Stimulated activated CD4-positive, alpha-beta T cell treated with anti-CD3 and anti-CD28 coated beads, Interleukin-15, amount 100 ng/mL, for 24 hours (primary cell): ENCODE measurements at regions not wholly inside any gene's neighbourhood (a gene's known extent, or its start where the extent isn't known, plus 50 kb on each side); places are given as distances from the start of the nearest gene placed in this dataset.
A peak's percentile ranks its signal among the peaks of the same experiment; 100 is the strongest.
"Not testable (repeated sequence)": the region's sequence is repeated elsewhere in the genome, so short reads cannot be mapped to it uniquely, and the experiment has no call there.

ENCODE experiments used
- DNase-seq: peaks from one replicate; pipeline ENCODE4 v3.0.0-alpha.2; 2020

- DNase-seq: no peak
These were observed 61.2 kb downstream of the VIP start for GRCh38 chr6:152811785-152812184.

- DNase-seq: no peak
These were observed 64.8 kb downstream of the VIP start for GRCh38 chr6:152815230-152815872.

GRCh38 chr6:152816055-152816454 is 65.5 kb downstream of the VIP start:
- no peak for DNase-seq

GRCh38 chr6:152821525-152821924 is 70.9 kb downstream of the VIP start:
- no peak for DNase-seq

- DNase-seq: no peak
These were observed 74.1 kb downstream of the VIP start for GRCh38 chr6:152824666-152825065.

GRCh38 chr6:152828431-152828830 is 77.8 kb downstream of the VIP start:
- no peak for DNase-seq

- not testable (repeated sequence) for DNase-seq
These were observed 83.8 kb downstream of the VIP start for GRCh38 chr6:152834366-152834765.

GRCh38 chr6:152836523-152836922 is 85.9 kb downstream of the VIP start:
- no peak for DNase-seq

GRCh38 chr6:152845421-152845820 is 94.8 kb downstream of the VIP start:
- DNase-seq: no peak

- no peak for DNase-seq
These were observed 96.2 kb downstream of the VIP start for GRCh38 chr6:152846825-152847224.

GRCh38 chr6:152848919-152849318 is 98.3 kb downstream of the VIP start:
- no peak for DNase-seq

- DNase-seq: no peak
These were observed 103.6 kb downstream of the VIP start for GRCh38 chr6:152854086-152854795.

- no peak for DNase-seq
These were observed 107.5 kb downstream of the VIP start for GRCh38 chr6:152858141-152858540.

GRCh38 chr6:152859225-152859624 is 108.6 kb downstream of the VIP start:
- DNase-seq: no peak

GRCh38 chr6:152863618-152864326 is 113.2 kb downstream of the VIP start:
- peak; percentile 74 for DNase-seq

- no peak for DNase-seq
These were observed 108.6 kb downstream of the FBXO5 start for GRCh38 chr6:152874267-152874666.

- no peak for DNase-seq
These were observed 107.8 kb downstream of the FBXO5 start for GRCh38 chr6:152874846-152875568.

GRCh38 chr6:152879681-152880080 is 103.2 kb downstream of the FBXO5 start:
- DNase-seq: no peak

GRCh38 chr6:152893187-152893586 is 89.7 kb downstream of the FBXO5 start:
- no peak for DNase-seq

- DNase-seq: no peak
These were observed 85.9 kb downstream of the FBXO5 start for GRCh38 chr6:152896923-152897322.

GRCh38 chr6:152897807-152898399 is 84.9 kb downstream of the FBXO5 start:
- peak; percentile 79 for DNase-seq

- no peak for DNase-seq
These were observed 78.2 kb downstream of the FBXO5 start for GRCh38 chr6:152904678-152905077.
